MM.1S (cell line): ENCODE measurements at regions not wholly inside any gene's neighbourhood (a gene's known extent, or its start where the extent isn't known, plus 50 kb on each side); places are given as distances from the start of the nearest gene placed in this dataset.

Experiments used
- CTCF ChIP-seq: fragments of 300-600 bp; sonication (generic); IDR thresholded peaks from 2 replicates; pipeline ENCODE4 v1.5.1; 2016; ENCODE audit warnings: antibody characterized with exemption, low read length, mixed read lengths
- EZH2 ChIP-seq: fragments of 300-600 bp; sonication (generic); optimal IDR thresholded peaks from 2 replicates; pipeline ENCODE3; 2017; ENCODE audit warnings: low read depth, mild to moderate bottlenecking, antibody characterized with exemption, low read length, mixed read lengths
- EZH2phosphoT487 ChIP-seq: fragments of 300-600 bp; sonication (generic); IDR thresholded peaks from 2 replicates; pipeline ENCODE4 v1.6.1; 2018; ENCODE audit warnings: antibody characterized with exemption, low read length

- TF ChIP-seq CTCF (no peak), EZH2 (no peak), EZH2phosphoT487 (no peak)
Measured at GRCh38 chr4:165682611-165683010, 190.4 kb upstream of the TLL1 start.
